SW480 (cell line): ENCODE measurements at regions not wholly inside any gene's neighbourhood (a gene's known extent, or its start where the extent isn't known, plus 50 kb on each side); places are given as distances from the start of the nearest gene placed in this dataset.
A peak's percentile ranks its signal among the peaks of the same experiment; 100 is the strongest.

Source experiments
- DNase-seq: peaks from one replicate; pipeline ENCODE4 v3.0.0-alpha.2; 2016; ENCODE audit warnings: low spot score

- DNase-seq = peak; percentile 90
These were observed 71.9 kb upstream of the PPARA start for GRCh38 chr22:46078241-46079092.

- no peak for DNase-seq
These were observed 71.0 kb upstream of the PPARA start for GRCh38 chr22:46079093-46079860.

GRCh38 chr22:46079861-46080821 is 70.2 kb upstream of the PPARA start:
- peak; percentile 83 for DNase-seq

- no peak for DNase-seq
These were observed 69.1 kb upstream of the PPARA start for GRCh38 chr22:46081036-46081830.

GRCh38 chr22:46081831-46082210 is 68.5 kb upstream of the PPARA start:
- DNase-seq = no peak

GRCh38 chr22:46082633-46083032 is 67.7 kb upstream of the PPARA start:
- no peak for DNase-seq

GRCh38 chr22:46083383-46084350 is 66.7 kb upstream of the PPARA start:
- no peak for DNase-seq

- DNase-seq = no peak
These were observed 66.0 kb upstream of the PPARA start for GRCh38 chr22:46084376-46084775.

- DNase-seq = peak; percentile 84
These were observed 65.1 kb upstream of the PPARA start for GRCh38 chr22:46084943-46085827.

GRCh38 chr22:46085828-46086576 is 64.3 kb upstream of the PPARA start:
- DNase-seq = peak; percentile 96

GRCh38 chr22:46086577-46087335 is 63.6 kb upstream of the PPARA start:
- DNase-seq = no peak

GRCh38 chr22:46087336-46087690 is 63.0 kb upstream of the PPARA start:
- DNase-seq = no peak

GRCh38 chr22:46087816-46088277 is 62.5 kb upstream of the PPARA start:
- no peak for DNase-seq

- DNase-seq = no peak
These were observed 61.6 kb upstream of the PPARA start for GRCh38 chr22:46088541-46089311.

GRCh38 chr22:46089426-46090035 is 60.8 kb upstream of the PPARA start:
- no peak for DNase-seq

- no peak for DNase-seq
These were observed 60.2 kb upstream of the PPARA start for GRCh38 chr22:46090036-46090591.
